ENCODE measurements at regions not wholly inside any gene's neighbourhood (a gene's known extent, or its start where the extent isn't known, plus 50 kb on each side); places are given as distances from the start of the nearest gene placed in this dataset.

DNA sequence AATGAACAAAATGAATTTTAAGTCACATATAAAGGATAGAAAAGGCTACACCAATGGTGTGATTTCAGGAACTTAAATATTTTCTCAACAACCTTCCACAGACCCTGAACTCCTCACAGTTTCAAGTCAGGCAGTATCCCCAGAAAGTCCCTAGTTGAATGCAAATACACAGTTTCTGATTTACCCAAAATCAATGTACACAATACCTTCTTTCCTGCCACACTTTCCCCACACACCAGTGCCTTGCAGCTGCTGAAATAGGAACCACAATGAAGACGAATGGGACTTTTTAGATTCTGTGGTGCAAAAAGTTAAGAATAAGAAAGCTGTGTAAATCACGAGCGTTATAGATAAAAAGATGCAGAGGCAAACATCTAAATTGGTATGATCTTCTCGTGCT lies 552.4 kb upstream of the MEF2C start:
- Histone ChIP-seq H3K4me3 (no peak overlapping the region), H3K27ac (no peak overlapping the region), H3K36me3 (no peaks in the 10 kb centered on the region), H3K27me3 (no peaks in the 10 kb centered on the region), H3K4me1 (no peaks in the 10 kb centered on the region), H3K9me3 (no peaks in the 10 kb centered on the region)
- WGBS, 5 donors: 62 to 75% (median 72%) methylated on average over 4 of the region's 4 CpGs
- DNase-seq: no peak
- TF ChIP-seq POLR2AphosphoS5 (IDR thresholded peaks at IDR 0.05) (no peak), EP300 (IDR thresholded peaks at IDR 0.05) (no peak), POLR2A (IDR thresholded peaks at IDR 0.05) (no peak)
- TF ChIP-seq, protein P1, sequence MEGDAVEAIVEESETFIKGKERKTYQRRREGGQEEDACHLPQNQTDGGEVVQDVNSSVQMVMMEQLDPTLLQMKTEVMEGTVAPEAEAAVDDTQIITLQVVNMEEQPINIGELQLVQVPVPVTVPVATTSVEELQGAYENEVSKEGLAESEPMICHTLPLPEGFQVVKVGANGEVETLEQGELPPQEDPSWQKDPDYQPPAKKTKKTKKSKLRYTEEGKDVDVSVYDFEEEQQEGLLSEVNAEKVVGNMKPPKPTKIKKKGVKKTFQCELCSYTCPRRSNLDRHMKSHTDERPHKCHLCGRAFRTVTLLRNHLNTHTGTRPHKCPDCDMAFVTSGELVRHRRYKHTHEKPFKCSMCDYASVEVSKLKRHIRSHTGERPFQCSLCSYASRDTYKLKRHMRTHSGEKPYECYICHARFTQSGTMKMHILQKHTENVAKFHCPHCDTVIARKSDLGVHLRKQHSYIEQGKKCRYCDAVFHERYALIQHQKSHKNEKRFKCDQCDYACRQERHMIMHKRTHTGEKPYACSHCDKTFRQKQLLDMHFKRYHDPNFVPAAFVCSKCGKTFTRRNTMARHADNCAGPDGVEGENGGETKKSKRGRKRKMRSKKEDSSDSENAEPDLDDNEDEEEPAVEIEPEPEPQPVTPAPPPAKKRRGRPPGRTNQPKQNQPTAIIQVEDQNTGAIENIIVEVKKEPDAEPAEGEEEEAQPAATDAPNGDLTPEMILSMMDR (IDR thresholded peaks at IDR 0.05): no peak
- intact Hi-C loops (cut with DNase I; ENCODE audit: low total_unique reads): no loop called here

DNA sequence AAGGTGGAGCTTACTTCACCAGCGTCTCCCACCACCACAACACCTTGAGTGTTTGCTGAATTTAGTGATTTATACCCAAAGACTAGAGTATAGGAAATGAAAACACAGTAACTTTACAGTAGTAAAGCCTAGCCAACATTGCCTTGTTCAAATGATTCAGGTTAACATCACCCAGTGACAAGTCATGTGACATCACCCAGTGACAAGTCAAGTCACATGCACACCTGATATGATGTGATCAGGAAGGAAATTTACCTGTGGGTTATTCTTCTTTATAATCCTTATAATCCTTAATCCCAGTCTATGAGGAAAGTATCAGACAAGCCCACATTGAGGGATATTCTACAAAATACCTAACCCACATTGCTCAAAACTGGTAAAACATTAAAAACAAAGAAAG lies 545.6 kb upstream of the MEF2C start:
- no peak overlapping the region for H3K27ac ChIP-seq
- H3K4me1 ChIP-seq: no peaks in the 10 kb centered on the region
- 76 to 90% (median 87%) methylated on average over 1 of the region's 1 CpG for WGBS, 5 donors
- TF ChIP-seq POLR2AphosphoS5 (IDR thresholded peaks at IDR 0.05): no peak
- no peak for TF ChIP-seq POLR2A (IDR thresholded peaks at IDR 0.05)
- TF ChIP-seq EP300 (IDR thresholded peaks at IDR 0.05): no peak
- H3K36me3 ChIP-seq: no peaks in the 10 kb centered on the region
- no peak overlapping the region for H3K4me3 ChIP-seq
- DNase-seq: no peak
- no peaks in the 10 kb centered on the region for H3K9me3 ChIP-seq
- no peaks in the 10 kb centered on the region for H3K27me3 ChIP-seq
- intact Hi-C loops (cut with DNase I; ENCODE audit: low total_unique reads): no loop called here

DNA sequence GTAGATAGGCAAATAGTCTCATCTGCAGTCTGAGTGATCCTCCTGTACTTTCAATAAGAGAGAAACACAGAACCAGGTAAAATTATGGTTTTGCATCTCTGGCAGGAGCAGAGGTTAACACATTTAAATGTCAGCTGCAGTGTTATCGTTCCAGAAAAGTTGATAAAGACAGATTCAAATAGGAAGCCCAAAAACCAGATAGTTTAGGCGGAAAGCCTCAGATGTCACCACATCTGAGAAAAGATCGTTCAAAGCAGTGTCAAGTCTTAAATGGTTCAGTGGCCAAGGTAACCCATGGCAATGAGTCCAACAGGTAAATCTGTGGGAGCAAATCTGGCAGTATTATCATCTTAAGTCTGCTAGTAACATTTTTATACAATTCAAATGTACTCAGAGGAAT lies 542.1 kb upstream of the MEF2C start:
- Histone ChIP-seq H3K36me3 (no peaks in the 10 kb centered on the region), H3K27me3 (no peaks in the 10 kb centered on the region), H3K9me3 (no peaks in the 10 kb centered on the region), H3K4me1 (no peaks in the 10 kb centered on the region), H3K4me3 (no peak overlapping the region), H3K27ac (no peak overlapping the region)
- DNase-seq: no peak
- WGBS, 5 donors: 49 to 80% (median 63%) methylated on average over 3 of the region's 3 CpGs
- intact Hi-C loops (cut with DNase I; ENCODE audit: low total_unique reads): no loop called here
- TF ChIP-seq POLR2AphosphoS5 (IDR thresholded peaks at IDR 0.05) (no peak), POLR2A (IDR thresholded peaks at IDR 0.05) (no peak), EP300 (IDR thresholded peaks at IDR 0.05) (no peak)
- TF ChIP-seq, protein P1 (IDR thresholded peaks at IDR 0.05): no peak

DNA sequence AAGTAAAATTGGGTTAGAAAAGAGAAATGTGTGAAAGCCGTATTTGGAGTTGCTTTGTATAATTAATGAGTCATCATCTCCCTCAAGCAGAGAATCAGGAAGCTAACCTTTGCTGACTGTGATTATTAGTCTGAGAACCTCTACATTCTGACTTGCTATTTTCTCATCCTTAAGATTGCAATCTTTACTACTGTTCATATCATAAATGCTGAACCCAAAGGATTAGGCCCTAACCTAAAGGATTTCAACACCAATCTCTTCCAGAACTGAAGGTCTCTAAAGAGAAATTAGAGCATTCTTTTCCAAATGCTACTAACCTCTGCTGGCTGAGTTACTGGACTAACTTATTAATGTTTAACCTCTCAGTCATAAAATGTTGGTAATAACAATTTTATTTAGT lies 538.1 kb upstream of the MEF2C start:
- intact Hi-C loops (cut with DNase I; ENCODE audit: low total_unique reads): no loop called here
- no peaks in the 10 kb centered on the region for H3K36me3 ChIP-seq
- no peaks in the 10 kb centered on the region for H3K4me1 ChIP-seq
- TF ChIP-seq, protein P1 (IDR thresholded peaks at IDR 0.05): no peak
- TF ChIP-seq EP300 (IDR thresholded peaks at IDR 0.05) (no peak), POLR2A (IDR thresholded peaks at IDR 0.05) (no peak), POLR2AphosphoS5 (IDR thresholded peaks at IDR 0.05) (no peak)
- 5 to 26% (median 18%) methylated on average over 1 of the region's 1 CpG for WGBS, 5 donors
- H3K9me3 ChIP-seq: no peaks in the 10 kb centered on the region
- H3K4me3 ChIP-seq: no peak overlapping the region
- DNase-seq: peak in 1 of 2 donors; percentile 12
- H3K27ac ChIP-seq: no peak overlapping the region
- no peaks in the 10 kb centered on the region for H3K27me3 ChIP-seq

DNA sequence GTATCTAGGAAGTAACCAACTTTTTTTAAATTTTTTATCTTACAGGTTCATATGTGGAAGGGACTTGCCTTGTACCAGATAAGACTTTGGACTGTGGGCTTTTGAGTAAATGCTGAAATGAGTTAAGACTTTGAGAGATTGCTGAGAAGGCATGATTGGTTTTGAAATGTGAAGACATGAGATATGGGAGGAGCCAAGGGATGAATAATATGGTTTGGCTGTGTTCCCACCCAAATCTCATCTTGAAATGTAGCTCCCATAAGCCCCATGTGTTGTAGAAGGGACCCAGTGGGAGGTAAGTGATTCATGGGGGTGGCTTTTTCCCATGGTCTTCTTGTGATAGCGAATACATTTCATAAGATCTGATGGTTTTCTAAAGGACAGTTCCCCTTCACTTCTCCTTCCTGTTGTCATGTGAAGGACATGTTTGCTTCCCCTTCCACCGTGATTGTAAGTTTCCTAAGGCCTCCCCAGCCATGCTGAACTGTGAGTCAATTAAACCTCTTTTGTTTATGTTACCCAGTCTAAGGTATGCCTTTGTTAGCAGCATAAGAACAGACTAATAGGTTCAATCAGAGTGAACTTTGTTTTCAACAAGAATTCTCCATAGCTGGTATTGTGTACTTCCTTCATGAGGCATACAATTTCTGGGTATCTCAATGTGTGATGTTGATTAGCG lies 535.6 kb upstream of the MEF2C start:
- no peak overlapping the region for H3K4me3 ChIP-seq
- TF ChIP-seq, protein P1 (IDR thresholded peaks at IDR 0.05): no peak
- TF ChIP-seq POLR2AphosphoS5 (IDR thresholded peaks at IDR 0.05) (no peak), POLR2A (IDR thresholded peaks at IDR 0.05) (no peak), EP300 (IDR thresholded peaks at IDR 0.05) (no peak)
- no peaks in the 10 kb centered on the region for H3K4me1 ChIP-seq
- H3K9me3 ChIP-seq: no peaks in the 10 kb centered on the region
- 60 to 79% (median 69%) methylated on average over 3 of the region's 3 CpGs for WGBS, 5 donors
- intact Hi-C loops (cut with DNase I; ENCODE audit: low total_unique reads): no loop called here
- no peaks in the 10 kb centered on the region for H3K36me3 ChIP-seq
- H3K27ac ChIP-seq: no peak overlapping the region
- no peak for DNase-seq
- H3K27me3 ChIP-seq: no peaks in the 10 kb centered on the region

All from stomach (tissue), 8 donors.